OCI-LY7 (cell line): ENCODE measurements at regions not wholly inside any gene's neighbourhood (a gene's known extent, or its start where the extent isn't known, plus 50 kb on each side); places are given as distances from the start of the nearest gene placed in this dataset.

Experiments used
- BruUV-seq: library from RNA; stranded (reverse); fragments of 400-500 nt; replicated peaks from 2 replicates; lab custom pipeline; 2021; lab: Mats Ljungman, UMichigan
- CTCF ChIA-PET: fragments of 300-600 bp; sonication (Branson Sonifier 250); formaldehyde crosslinking; loops from one replicate; lab custom pipeline; 2022; ENCODE audit warnings: antibody characterized with exemption; ENCODE audit not compliant: unreplicated experiment; lab: Charles Lee
- POLR2A ChIA-PET: fragments of 300-600 bp; sonication (Branson Sonifier 250); formaldehyde crosslinking; loops from one replicate; lab custom pipeline; 2022; ENCODE audit warnings: antibody characterized with exemption; lab: Charles Lee
- DNase-seq: peaks from one replicate; pipeline ENCODE4 v3.0.0-alpha.2; 2015; ENCODE audit warnings: low spot score
- H2AFZ ChIP-seq: fragments of 200-600 bp; sonication (generic), shearing (Covaris generic); 2 replicates; pipeline ENCODE4 v1.6.1; 2014; ENCODE audit warnings: mild to moderate bottlenecking, antibody characterized with exemption, low read length, moderate library complexity
- H3K27ac ChIP-seq: fragments of 200-600 bp; sonication (generic); 2 replicates; pipeline ENCODE4 v1.5.1; 2014; ENCODE audit warnings: mixed run types, low read depth, mild to moderate bottlenecking, moderate library complexity, low read length, inconsistent platforms; ENCODE audit not compliant: poor library complexity, severe bottlenecking
- H3K36me3 ChIP-seq: fragments of 200-600 bp; sonication (generic); 2 replicates; pipeline ENCODE4 v1.6.1; 2014; ENCODE audit warnings: mild to moderate bottlenecking, antibody characterized with exemption, low read length, moderate library complexity, mixed read lengths; ENCODE audit not compliant: insufficient read depth
- H3K4me1 ChIP-seq: fragments of 200-600 bp; sonication (generic); 2 replicates; pipeline ENCODE4 v1.5.1; 2014; ENCODE audit warnings: mild to moderate bottlenecking, low read length; ENCODE audit not compliant: insufficient read depth, poor library complexity, severe bottlenecking
- H3K4me2 ChIP-seq: fragments of 200-600 bp; sonication (generic); 2 replicates; pipeline ENCODE4 v1.6.1; 2014; ENCODE audit warnings: mild to moderate bottlenecking, low read length
- H3K4me3 ChIP-seq: fragments of 200-600 bp; sonication (generic); 2 replicates; pipeline ENCODE4 v1.5.1; 2014; ENCODE audit warnings: mild to moderate bottlenecking, low read depth, low read length; ENCODE audit not compliant: poor library complexity, severe bottlenecking
- H3K79me2 ChIP-seq: fragments of 200-600 bp; sonication (generic); 2 replicates; pipeline ENCODE4 v1.6.1; 2016; ENCODE audit warnings: low read depth, mild to moderate bottlenecking, low read length, moderate library complexity, mixed read lengths; ENCODE audit not compliant: insufficient read depth
- H3K9me2 ChIP-seq: fragments of 200-600 bp; sonication (generic); 2 replicates; pipeline ENCODE4 v1.6.1; 2016; ENCODE audit warnings: mild to moderate bottlenecking, low read length, mixed read lengths; ENCODE audit not compliant: insufficient read depth
- H3K9me3 ChIP-seq: fragments of 200-600 bp; sonication (generic); 2 replicates; pipeline ENCODE4 v1.6.1; 2014; ENCODE audit warnings: mild to moderate bottlenecking, mixed run types, low read length, mixed read lengths
- H4K20me1 ChIP-seq: fragments of 200-600 bp; sonication (generic); 2 replicates; pipeline ENCODE4 v1.6.1; 2014; ENCODE audit warnings: mild to moderate bottlenecking, antibody characterized with exemption, low read length, moderate library complexity, mixed read lengths; ENCODE audit not compliant: insufficient read depth
- EZH2phosphoT487 ChIP-seq: fragments of 200-600 bp; sonication (generic); IDR thresholded peaks from 2 replicates; pipeline ENCODE4 v1.6.1; 2018; ENCODE audit warnings: low read depth, borderline replicate concordance, mild to moderate bottlenecking, mixed run types, antibody characterized with exemption, low read length, moderate library complexity, mixed read lengths
- intact Hi-C: fragments of 100-400 bp; cut with micrococcal nuclease; formaldehyde crosslinking; loops from one replicate; pipeline ENCODE4 v1.10.0; 2022; ENCODE audit not compliant: unreplicated experiment
- TF ChIP-seq, protein P1 (sequence below): fragments of 200-600 bp; sonication (generic); conservative IDR thresholded peaks from 2 replicates; pipeline ENCODE4 v1.5.1; 2014; ENCODE audit warnings: mild to moderate bottlenecking, antibody characterized with exemption, low read length, moderate library complexity, mixed read lengths

DNA sequence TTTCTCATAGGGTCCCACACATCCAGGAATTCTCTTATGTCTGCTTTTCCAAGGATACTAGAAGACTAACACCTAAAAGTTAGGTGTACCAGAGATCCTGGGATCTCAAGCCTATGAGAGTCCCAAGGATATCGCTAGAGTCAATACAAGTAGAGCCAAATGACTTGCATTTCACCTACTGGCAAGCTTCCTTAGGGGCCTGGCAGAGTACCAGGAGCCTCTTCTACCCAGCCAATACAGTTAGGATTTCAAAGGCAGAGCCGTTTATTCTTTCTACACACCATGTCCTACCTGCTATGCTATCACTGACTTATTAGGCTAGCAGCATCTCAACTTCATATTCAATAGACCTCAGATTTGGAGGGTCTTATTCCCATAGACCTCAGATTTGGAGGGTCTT lies 53.5 kb upstream of the UNC5B start:
- H3K9me3 ChIP-seq = no peaks in the 10 kb centered on the region
- DNase-seq = no peak
- H3K4me3 ChIP-seq = no peak overlapping the region
- H3K79me2 ChIP-seq = no peaks in the 10 kb centered on the region
- no peak overlapping the region for H3K27ac ChIP-seq
- BruUV-seq = no TSS peak
- no peaks in the 10 kb centered on the region for H3K36me3 ChIP-seq
- TF ChIP-seq, protein P1, sequence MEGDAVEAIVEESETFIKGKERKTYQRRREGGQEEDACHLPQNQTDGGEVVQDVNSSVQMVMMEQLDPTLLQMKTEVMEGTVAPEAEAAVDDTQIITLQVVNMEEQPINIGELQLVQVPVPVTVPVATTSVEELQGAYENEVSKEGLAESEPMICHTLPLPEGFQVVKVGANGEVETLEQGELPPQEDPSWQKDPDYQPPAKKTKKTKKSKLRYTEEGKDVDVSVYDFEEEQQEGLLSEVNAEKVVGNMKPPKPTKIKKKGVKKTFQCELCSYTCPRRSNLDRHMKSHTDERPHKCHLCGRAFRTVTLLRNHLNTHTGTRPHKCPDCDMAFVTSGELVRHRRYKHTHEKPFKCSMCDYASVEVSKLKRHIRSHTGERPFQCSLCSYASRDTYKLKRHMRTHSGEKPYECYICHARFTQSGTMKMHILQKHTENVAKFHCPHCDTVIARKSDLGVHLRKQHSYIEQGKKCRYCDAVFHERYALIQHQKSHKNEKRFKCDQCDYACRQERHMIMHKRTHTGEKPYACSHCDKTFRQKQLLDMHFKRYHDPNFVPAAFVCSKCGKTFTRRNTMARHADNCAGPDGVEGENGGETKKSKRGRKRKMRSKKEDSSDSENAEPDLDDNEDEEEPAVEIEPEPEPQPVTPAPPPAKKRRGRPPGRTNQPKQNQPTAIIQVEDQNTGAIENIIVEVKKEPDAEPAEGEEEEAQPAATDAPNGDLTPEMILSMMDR = no peak
- TF ChIP-seq EZH2phosphoT487 = no peak
- H3K9me2 ChIP-seq = no peaks in the 10 kb centered on the region
- intact Hi-C loops = no loop called here
- POLR2A ChIA-PET = interaction anchor here (0.7 kb wide), 1 partner anchor 14 kb away, joined by 3 read pairs; no protein-coding TSS in a partner anchor
- CTCF ChIA-PET = no interaction called here
- H2AFZ ChIP-seq = no peak overlapping the region
- no peaks in the 10 kb centered on the region for H4K20me1 ChIP-seq
- peaks cover 4% of the 10 kb centered on the region for H3K4me1 ChIP-seq
- no peak overlapping the region for H3K4me2 ChIP-seq

DNA sequence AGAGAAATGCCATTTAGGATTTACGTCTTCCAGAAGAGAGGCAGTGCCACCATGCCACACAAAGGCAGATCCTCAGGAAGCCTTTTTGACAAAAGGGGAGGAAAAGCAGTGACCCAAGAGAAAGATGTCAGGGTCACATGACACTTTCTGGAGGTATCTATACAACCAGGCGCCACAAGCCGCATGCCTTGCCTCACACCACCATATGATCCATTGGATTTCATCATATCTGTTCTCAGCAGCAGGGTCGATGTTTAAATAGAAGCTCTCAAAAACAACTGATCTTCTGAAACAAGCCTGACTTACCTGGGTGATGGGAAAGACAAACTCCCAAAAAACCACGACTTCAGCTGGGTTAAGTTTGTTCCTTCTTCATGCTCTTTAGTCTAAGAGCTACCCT lies 52.5 kb upstream of the UNC5B start:
- CTCF ChIA-PET = interaction anchor here (0.6 kb wide), 1 partner anchor 450 kb away, joined by 3 read pairs; no protein-coding TSS in a partner anchor
- POLR2A ChIA-PET = no interaction called here
- Histone ChIP-seq H3K4me2 (no peak overlapping the region), H3K9me2 (no peaks in the 10 kb centered on the region), H2AFZ (no peak overlapping the region), H3K79me2 (no peaks in the 10 kb centered on the region), H3K4me3 (no peak overlapping the region), H3K9me3 (no peaks in the 10 kb centered on the region), H4K20me1 (no peaks in the 10 kb centered on the region), H3K4me1 (peaks cover 4% of the 10 kb centered on the region), H3K36me3 (no peaks in the 10 kb centered on the region), H3K27ac (no peak overlapping the region)
- intact Hi-C loops = no loop called here
- TF ChIP-seq EZH2phosphoT487 = no peak
- DNase-seq = no peak
- no TSS peak for BruUV-seq

DNA sequence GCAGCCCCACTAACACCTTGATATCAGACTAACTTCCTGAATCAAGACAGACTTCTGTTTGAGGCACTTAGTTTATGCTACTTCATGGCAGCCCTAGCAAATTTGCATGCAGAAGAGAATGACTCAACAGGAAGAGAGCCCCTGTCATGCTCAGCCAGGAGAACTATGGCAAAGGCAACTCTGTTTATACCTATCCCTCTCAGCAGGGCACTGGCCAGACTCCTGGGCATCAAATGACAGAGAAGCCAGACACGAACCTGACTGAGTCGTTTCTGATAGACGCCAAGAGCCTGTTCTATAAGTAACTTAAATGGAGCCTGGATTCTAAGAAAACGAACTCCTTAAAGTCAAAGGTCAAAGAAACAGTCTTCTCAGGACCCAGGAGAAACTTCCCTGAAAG lies 50.9 kb upstream of the UNC5B start:
- intact Hi-C loops = no loop called here
- no TSS peak for BruUV-seq
- peak; percentile 7 for DNase-seq
- no peak overlapping the region for H2AFZ ChIP-seq
- POLR2A ChIA-PET = no interaction called here
- no peaks in the 10 kb centered on the region for H3K9me3 ChIP-seq
- H3K36me3 ChIP-seq = no peaks in the 10 kb centered on the region
- H3K4me3 ChIP-seq = no peak overlapping the region
- no peak overlapping the region for H3K4me2 ChIP-seq
- no peaks in the 10 kb centered on the region for H3K9me2 ChIP-seq
- no peaks in the 10 kb centered on the region for H4K20me1 ChIP-seq
- H3K79me2 ChIP-seq = no peaks in the 10 kb centered on the region
- H3K4me1 ChIP-seq = peaks cover 4% of the 10 kb centered on the region
- TF ChIP-seq, protein P1 = no peak
- TF ChIP-seq EZH2phosphoT487 = no peak
- H3K27ac ChIP-seq = no peak overlapping the region
- CTCF ChIA-PET = interaction anchor here (0.6 kb wide), 1 partner anchor 1492 kb away, joined by 3 read pairs; no protein-coding TSS in a partner anchor
